ENCODE measurements at regions not wholly inside any gene's neighbourhood (a gene's known extent, or its start where the extent isn't known, plus 50 kb on each side); places are given as distances from the start of the nearest gene placed in this dataset.

GRCh38 chr4:110795971-110796370 is 173.1 kb upstream of the PITX2 start:
- TF ChIP-seq CTCF (IDR thresholded peaks at IDR 0.05; ENCODE audit: poor library complexity, severe bottlenecking) (no peak), EZH2 (IDR thresholded peaks at IDR 0.05; ENCODE audit: borderline replicate concordance, insufficient read depth, low read length, poor library complexity, severe bottlenecking) (no peak), POLR2AphosphoS5 (IDR thresholded peaks at IDR 0.05) (no peak)
